ENCODE measurements at regions not wholly inside any gene's neighbourhood (a gene's known extent, or its start where the extent isn't known, plus 50 kb on each side); places are given as distances from the start of the nearest gene placed in this dataset.

DNA sequence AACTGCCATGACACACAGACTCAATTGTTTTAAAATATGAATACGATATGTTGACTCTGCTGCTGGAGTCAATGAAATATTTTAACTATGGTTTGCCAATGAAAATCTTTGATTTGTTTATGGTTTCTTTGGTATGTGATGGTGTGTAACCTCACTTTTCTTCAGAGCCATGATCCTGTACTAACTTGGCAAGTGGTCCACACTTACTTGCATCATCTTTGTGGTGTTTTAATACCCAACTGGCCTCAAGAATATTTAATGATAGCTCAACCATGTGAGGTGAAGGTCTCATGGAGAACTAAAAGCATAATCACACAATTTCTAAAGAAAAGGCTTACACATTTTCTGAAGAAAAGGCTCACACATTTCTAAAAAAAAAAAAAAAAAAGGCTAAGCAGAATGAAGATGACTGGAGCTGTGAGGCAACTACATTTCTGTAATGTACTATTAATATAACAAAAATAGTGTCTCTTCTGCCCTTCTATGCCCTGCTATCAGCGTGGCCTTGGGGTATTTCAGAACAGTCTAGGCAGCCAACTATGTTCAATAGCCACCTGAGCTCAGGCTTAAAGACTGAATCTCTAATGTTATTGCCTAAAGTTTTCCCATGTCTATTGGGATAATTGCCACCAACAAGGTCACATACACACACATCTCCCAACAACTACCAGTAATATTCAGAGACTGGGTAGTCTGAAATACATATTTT lies 395.0 kb downstream of the MLLT3 start:
- no peak overlapping the region for H3K23ac ChIP-seq (ENCODE audit: low read length)

GRCh38 chr9:20226345-20226744 lies 396.0 kb downstream of the MLLT3 start:
- Histone ChIP-seq H3K23ac (ENCODE audit: low read length) (no peak overlapping the region), H2AFZ (ENCODE audit: insufficient read depth, low read length, poor library complexity) (no peak overlapping the region), H3K27me3 (ENCODE audit: insufficient read depth, low read length) (no peaks in the 10 kb centered on the region), H2BK12ac (ENCODE audit: low read length) (no peak overlapping the region), H3K9ac (ENCODE audit: low read length) (no peak overlapping the region), H2BK120ac (ENCODE audit: insufficient read depth, low read length, poor library complexity) (no peak overlapping the region), H3K14ac (ENCODE audit: low read length) (no peak overlapping the region), H3K4me1 (ENCODE audit: control insufficient read depth in 1 of 2, insufficient read depth in 2 of 2, low read length in 2 of 2) (no peaks in the 10 kb centered on the region), H3K4ac (ENCODE audit: low read depth, low read length) (no peak overlapping the region), H3K79me2 (ENCODE audit: control insufficient read depth, insufficient read depth, low read length, poor library complexity) (no peaks in the 10 kb centered on the region), H4K8ac (ENCODE audit: low read depth, low read length) (no peak overlapping the region), H2BK5ac (ENCODE audit: low read depth, low read length, poor library complexity) (no peak overlapping the region), H3K36me3 (ENCODE audit: control insufficient read depth in 1 of 2, insufficient read depth in 2 of 2, low read length in 2 of 2) (no peaks in the 10 kb centered on the region), H3K9me3 (ENCODE audit: insufficient read depth, low read depth, low read length) (no peaks in the 10 kb centered on the region), H3K18ac (ENCODE audit: low read length) (no peak overlapping the region), H3K79me1 (ENCODE audit: low read length) (no peaks in the 10 kb centered on the region), H3K4me3 (ENCODE audit: low read depth, low read length) (no peak overlapping the region), H2AK5ac (ENCODE audit: low read length) (no peak overlapping the region), H4K12ac (ENCODE audit: low read depth, low read length) (no peak overlapping the region), H3K27ac (ENCODE audit: low read depth, low read length) (no peak overlapping the region), H4K91ac (ENCODE audit: low read depth, low read length) (no peak overlapping the region), H3K4me2 (ENCODE audit: low read length) (no peak overlapping the region)
- no peak for DNase-seq
- WGBS (ENCODE audit: extremely low coverage, insufficient coverage, insufficient read length): no CpG with 5 or more reads among the region's 5 CpGs

More for the DNA sequence above, 395.0 kb downstream of the MLLT3 start:
- Histone ChIP-seq H3K4me2 (ENCODE audit: low read length) (no peak overlapping the region), H3K79me1 (ENCODE audit: low read length) (no peaks in the 10 kb centered on the region), H4K91ac (ENCODE audit: low read depth, low read length) (no peak overlapping the region), H3K79me2 (ENCODE audit: control insufficient read depth, insufficient read depth, low read length, poor library complexity) (no peaks in the 10 kb centered on the region), H3K4me3 (ENCODE audit: low read depth, low read length) (no peak overlapping the region), H3K36me3 (ENCODE audit: control insufficient read depth in 1 of 2, insufficient read depth in 2 of 2, low read length in 2 of 2) (no peaks in the 10 kb centered on the region), H3K4me1 (ENCODE audit: control insufficient read depth in 1 of 2, insufficient read depth in 2 of 2, low read length in 2 of 2) (no peaks in the 10 kb centered on the region), H3K27ac (ENCODE audit: low read depth, low read length) (no peak overlapping the region), H3K14ac (ENCODE audit: low read length) (no peak overlapping the region), H3K18ac (ENCODE audit: low read length) (no peak overlapping the region), H2BK12ac (ENCODE audit: low read length) (no peak overlapping the region), H3K4ac (ENCODE audit: low read depth, low read length) (no peak overlapping the region), H4K8ac (ENCODE audit: low read depth, low read length) (no peak overlapping the region), H3K9ac (ENCODE audit: low read length) (no peak overlapping the region), H2AFZ (ENCODE audit: insufficient read depth, low read length, poor library complexity) (no peak overlapping the region), H4K12ac (ENCODE audit: low read depth, low read length) (no peak overlapping the region), H3K9me3 (ENCODE audit: insufficient read depth, low read depth, low read length) (no peaks in the 10 kb centered on the region), H3K27me3 (ENCODE audit: insufficient read depth, low read length) (no peaks in the 10 kb centered on the region), H2BK120ac (ENCODE audit: insufficient read depth, low read length, poor library complexity) (no peak overlapping the region), H2BK5ac (ENCODE audit: low read depth, low read length, poor library complexity) (no peak overlapping the region), H2AK5ac (ENCODE audit: low read length) (no peak overlapping the region)
- no CpG with 5 or more reads among the region's 2 CpGs for WGBS (ENCODE audit: extremely low coverage, insufficient coverage, insufficient read length)
- no peak for DNase-seq

GRCh38 chr9:20225826-20226225 lies 396.5 kb downstream of the MLLT3 start:
- no peaks in the 10 kb centered on the region for H3K36me3 ChIP-seq (ENCODE audit: control insufficient read depth in 1 of 2, insufficient read depth in 2 of 2, low read length in 2 of 2)
- H2BK12ac ChIP-seq (ENCODE audit: low read length): no peak overlapping the region
- no peaks in the 10 kb centered on the region for H3K79me2 ChIP-seq (ENCODE audit: control insufficient read depth, insufficient read depth, low read length, poor library complexity)
- no peak overlapping the region for H2AK5ac ChIP-seq (ENCODE audit: low read length)
- no peak for DNase-seq
- H3K79me1 ChIP-seq (ENCODE audit: low read length): no peaks in the 10 kb centered on the region
- WGBS (ENCODE audit: extremely low coverage, insufficient coverage, insufficient read length): no CpG with 5 or more reads among the region's 1 CpG
- H3K4ac ChIP-seq (ENCODE audit: low read depth, low read length): no peak overlapping the region
- H3K27ac ChIP-seq (ENCODE audit: low read depth, low read length): no peak overlapping the region
- no peak overlapping the region for H2AFZ ChIP-seq (ENCODE audit: insufficient read depth, low read length, poor library complexity)
- no peak overlapping the region for H3K23ac ChIP-seq (ENCODE audit: low read length)
- H3K4me3 ChIP-seq (ENCODE audit: low read depth, low read length): no peak overlapping the region
- H3K27me3 ChIP-seq (ENCODE audit: insufficient read depth, low read length): no peaks in the 10 kb centered on the region
- no peak overlapping the region for H3K9ac ChIP-seq (ENCODE audit: low read length)
- no peak overlapping the region for H3K18ac ChIP-seq (ENCODE audit: low read length)
- no peak overlapping the region for H2BK120ac ChIP-seq (ENCODE audit: insufficient read depth, low read length, poor library complexity)
- H2BK5ac ChIP-seq (ENCODE audit: low read depth, low read length, poor library complexity): no peak overlapping the region
- no peaks in the 10 kb centered on the region for H3K4me1 ChIP-seq (ENCODE audit: control insufficient read depth in 1 of 2, insufficient read depth in 2 of 2, low read length in 2 of 2)
- no peak overlapping the region for H4K12ac ChIP-seq (ENCODE audit: low read depth, low read length)
- no peak overlapping the region for H3K4me2 ChIP-seq (ENCODE audit: low read length)
- H4K8ac ChIP-seq (ENCODE audit: low read depth, low read length): no peak overlapping the region
- no peak overlapping the region for H3K14ac ChIP-seq (ENCODE audit: low read length)
- H4K91ac ChIP-seq (ENCODE audit: low read depth, low read length): no peak overlapping the region
- H3K9me3 ChIP-seq (ENCODE audit: insufficient read depth, low read depth, low read length): no peaks in the 10 kb centered on the region

DNA sequence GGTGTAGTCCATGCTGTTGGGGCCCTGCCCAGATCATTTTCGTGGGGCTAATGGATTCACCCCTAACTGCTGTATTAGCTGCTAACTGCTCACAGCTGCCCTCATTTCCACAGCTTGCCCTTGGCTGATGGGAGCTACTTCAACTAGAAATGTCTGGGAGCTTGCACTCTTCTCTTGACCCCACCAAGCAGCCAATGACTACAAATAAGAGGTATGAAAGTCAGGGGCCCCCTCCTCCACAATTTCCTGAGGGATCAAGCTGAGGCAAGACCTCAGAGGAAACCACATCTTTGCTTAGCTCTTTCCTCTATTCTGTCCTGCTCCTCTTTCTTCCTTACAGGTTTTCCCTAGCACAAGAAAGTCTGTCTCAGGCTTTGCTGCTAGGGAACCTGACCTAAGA lies 397.5 kb downstream of the MLLT3 start:
- no CpG with 5 or more reads among the region's 1 CpG for WGBS (ENCODE audit: extremely low coverage, insufficient coverage, insufficient read length)

More for the DNA sequence above, 397.5 kb downstream of the MLLT3 start:
- Histone ChIP-seq H3K79me1 (ENCODE audit: low read length) (no peaks in the 10 kb centered on the region), H2BK12ac (ENCODE audit: low read length) (no peak overlapping the region), H2BK120ac (ENCODE audit: insufficient read depth, low read length, poor library complexity) (no peak overlapping the region), H3K27ac (ENCODE audit: low read depth, low read length) (no peak overlapping the region), H3K9me3 (ENCODE audit: insufficient read depth, low read depth, low read length) (no peaks in the 10 kb centered on the region), H3K23ac (ENCODE audit: low read length) (no peak overlapping the region), H2BK5ac (ENCODE audit: low read depth, low read length, poor library complexity) (no peak overlapping the region), H3K9ac (ENCODE audit: low read length) (no peak overlapping the region), H3K4me3 (ENCODE audit: low read depth, low read length) (no peak overlapping the region), H3K18ac (ENCODE audit: low read length) (no peak overlapping the region), H3K79me2 (ENCODE audit: control insufficient read depth, insufficient read depth, low read length, poor library complexity) (no peaks in the 10 kb centered on the region), H2AFZ (ENCODE audit: insufficient read depth, low read length, poor library complexity) (no peak overlapping the region), H4K91ac (ENCODE audit: low read depth, low read length) (no peak overlapping the region), H3K4me1 (ENCODE audit: control insufficient read depth in 1 of 2, insufficient read depth in 2 of 2, low read length in 2 of 2) (no peaks in the 10 kb centered on the region), H3K14ac (ENCODE audit: low read length) (no peak overlapping the region), H3K36me3 (ENCODE audit: control insufficient read depth in 1 of 2, insufficient read depth in 2 of 2, low read length in 2 of 2) (no peaks in the 10 kb centered on the region), H3K27me3 (ENCODE audit: insufficient read depth, low read length) (no peaks in the 10 kb centered on the region), H4K8ac (ENCODE audit: low read depth, low read length) (no peak overlapping the region), H4K12ac (ENCODE audit: low read depth, low read length) (no peak overlapping the region), H2AK5ac (ENCODE audit: low read length) (no peak overlapping the region), H3K4ac (ENCODE audit: low read depth, low read length) (no peak overlapping the region), H3K4me2 (ENCODE audit: low read length) (no peak overlapping the region)
- no peak for DNase-seq

All from trophoblast cell (in vitro differentiated cells and primary cell).